Kidney (tissue), 13 donors: ENCODE measurements at regions not wholly inside any gene's neighbourhood (a gene's known extent, or its start where the extent isn't known, plus 50 kb on each side); places are given as distances from the start of the nearest gene placed in this dataset.

Source experiments
- DNase-seq, 5 donors: peaks; one replicate each; pipeline ENCODE4 v3.0.0-alpha.2; 2013 to 2020
- FAIRE-seq: peaks from 2 replicates; lab custom pipeline; 2012; peaks lifted over from hg19 to GRCh38; lab: Jason Lieb, UNC
- H3K27ac ChIP-seq, 2 donors: one replicate each; pipeline ENCODE4 v1.7.0; 2013; ENCODE audit warnings: low read depth in 2 of 2, low read length in 2 of 2, inconsistent platforms in 1 of 2
- H3K27me3 ChIP-seq: one replicate; pipeline ENCODE4 v1.7.1; 2013; ENCODE audit warnings: low read length, inconsistent platforms; ENCODE audit not compliant: control insufficient read depth, insufficient read depth
- H3K36me3 ChIP-seq, 3 donors: one replicate each; pipeline versions ENCODE4 v1.7.0 to v1.7.1; 2013; ENCODE audit warnings: low read length in 3 of 3, control low read depth in 1 of 3, inconsistent platforms in 1 of 3; ENCODE audit not compliant: insufficient read depth in 3 of 3, control insufficient read depth in 2 of 3
- H3K4me1 ChIP-seq, 3 donors: one replicate each; pipeline versions ENCODE4 v1.7.0 to v1.7.1; 2013; ENCODE audit warnings: low read length in 3 of 3, inconsistent platforms in 1 of 3, low read depth in 1 of 3; ENCODE audit not compliant: control insufficient read depth in 2 of 3, insufficient read depth in 2 of 3
- H3K4me3 ChIP-seq, 3 donors: one replicate each; pipeline versions ENCODE4 v1.7.0 to v1.8.1; 2013; ENCODE audit warnings: low read length in 3 of 3, control low read depth in 1 of 3, inconsistent platforms in 1 of 3
- H3K9ac ChIP-seq, 3 donors: one replicate each; pipeline versions ENCODE4 v1.7.0 to v1.7.1; 2013; ENCODE audit warnings: low read length in 3 of 3, control low read depth in 1 of 3, inconsistent platforms in 1 of 3
- H3K9me3 ChIP-seq, 3 donors: one replicate each; pipeline versions ENCODE4 v1.7.0 to v1.7.1; 2013; ENCODE audit warnings: low read length in 3 of 3, control low read depth in 1 of 3, inconsistent platforms in 1 of 3; ENCODE audit not compliant: control insufficient read depth in 2 of 3, insufficient read depth in 1 of 3
- CTCF ChIP-seq: IDR thresholded peaks from 3 replicates; pipeline ENCODE4 v1.5.1; 2012; ENCODE audit warnings: mild to moderate bottlenecking, moderate library complexity, borderline replicate concordance; ENCODE audit not compliant: insufficient read depth; ENCODE audit errors: extremely low read depth
- intact Hi-C: fragments of 100-400 bp; cut with DNase I; formaldehyde crosslinking; loops from one replicate; pipeline ENCODE4 v1.11.1; 2022
- donor health status: control.
- donor health status: control.
- donor health status: control.
- donor health status: control.
- donor health status: control.
- donor health status: DM: yes; HTN: yes; CAD: no.
- donor health status: Normal renal cell carcinoma (clear cell type).

- no peak for TF ChIP-seq CTCF
- no peaks in the 10 kb centered on the region for H3K9me3 ChIP-seq
- no peaks in the 10 kb centered on the region for H3K36me3 ChIP-seq
- H3K4me1 ChIP-seq = no peaks in the 10 kb centered on the region
- no peak for FAIRE-seq
- intact Hi-C loops = no loop called here
- H3K9ac ChIP-seq = no peak overlapping the region
- DNase-seq = no peak
- H3K4me3 ChIP-seq = no peak overlapping the region
- H3K27ac ChIP-seq = no peak overlapping the region
- no peaks in the 10 kb centered on the region for H3K27me3 ChIP-seq
These were observed 133.0 kb upstream of the ASTN2 start for GRCh38 chr9:117547904-117548303.

GRCh38 chr9:117546894-117547678, 132.2 kb upstream of the ASTN2 start:
- H3K9me3 ChIP-seq = no peaks in the 10 kb centered on the region
- no peak overlapping the region for H3K27ac ChIP-seq
- peak in 2 of 5 donors; percentile 27 to 39 for DNase-seq
- no peaks in the 10 kb centered on the region for H3K27me3 ChIP-seq
- H3K4me3 ChIP-seq = peak overlapping the region in 1 of 3 donors; percentile 27
- H3K36me3 ChIP-seq = no peaks in the 10 kb centered on the region
- FAIRE-seq = no peak
- TF ChIP-seq CTCF = no peak
- no peaks in the 10 kb centered on the region for H3K4me1 ChIP-seq
- no peak overlapping the region for H3K9ac ChIP-seq
- intact Hi-C loops = no loop called here

GRCh38 chr9:117545846-117546245, 131.0 kb upstream of the ASTN2 start:
- Histone ChIP-seq H3K4me3 (no peak overlapping the region), H3K9me3 (no peaks in the 10 kb centered on the region), H3K4me1 (no peaks in the 10 kb centered on the region), H3K27me3 (no peaks in the 10 kb centered on the region), H3K27ac (no peak overlapping the region), H3K9ac (no peak overlapping the region), H3K36me3 (no peaks in the 10 kb centered on the region)
- intact Hi-C loops = no loop called here
- no peak for DNase-seq
- FAIRE-seq = no peak
- TF ChIP-seq CTCF = no peak
